Activated naive CD4-positive, alpha-beta T cell treated with anti-CD3 and anti-CD28 coated beads, Interleukin-2, amount 50 U/mL, for 72 hours (primary cell): ENCODE measurements at regions not wholly inside any gene's neighbourhood (a gene's known extent, or its start where the extent isn't known, plus 50 kb on each side); places are given as distances from the start of the nearest gene placed in this dataset.
"Not testable (repeated sequence)": the region's sequence is repeated elsewhere in the genome, so short reads cannot be mapped to it uniquely, and the experiment has no call there.

Experiments used
- ATAC-seq, 2 donors: fragments of 150-1000 bp; cut with Tn5 transposase; 2 replicates each; pipeline ENCODE4 v1.10.0; 2021; ENCODE audit warnings: mild to moderate bottlenecking in 2 of 2, moderate library complexity in 2 of 2
- DNase-seq, 2 donors: peaks; one replicate each; pipeline ENCODE4 v3.0.0; 2021 to 2022; ENCODE audit warnings: low spot score in 2 of 2
- H3K27ac Mint-ChIP-seq, 2 donors: one replicate each; pipeline ENCODE4 v1.8.0; 2022; ENCODE audit warnings: mild to moderate bottlenecking in 2 of 2, mixed read lengths in 2 of 2
- H3K36me3 Mint-ChIP-seq, 2 donors: one replicate each; pipeline ENCODE4 v1.8.0; 2022; ENCODE audit warnings: mixed read lengths in 2 of 2
- H3K9me3 Mint-ChIP-seq, 2 donors: one replicate each; pipeline ENCODE4 v1.8.0; 2022; ENCODE audit warnings: mixed read lengths in 2 of 2

- Mint-ChIP-seq H3K36me3 (peaks cover 11 to 17% of the 10 kb centered on the region in 2 donors), H3K9me3 (peaks cover 13 to 21% of the 10 kb centered on the region in 2 donors)
- not testable (repeated sequence) for ATAC-seq, H3K27ac Mint-ChIP-seq, DNase-seq
Measured at GRCh38 chr15:44870125-44870524, 86.4 kb upstream of the TERB2 start.

- no peak for DNase-seq
- H3K9me3 Mint-ChIP-seq: peaks cover 23 to 24% of the 10 kb centered on the region in 2 donors
- ATAC-seq: no peak
- H3K36me3 Mint-ChIP-seq: peaks cover 36 to 37% of the 10 kb centered on the region in 2 donors
- no peak overlapping the region for H3K27ac Mint-ChIP-seq
Measured at GRCh38 chr15:44873103-44873502, 83.4 kb upstream of the TERB2 start.

GRCh38 chr15:44879066-44879465 is 77.4 kb upstream of the TERB2 start:
- peaks cover 17 to 21% of the 10 kb centered on the region in 2 donors for H3K9me3 Mint-ChIP-seq
- DNase-seq (no peak), ATAC-seq (no peak)
- peaks cover 46 to 54% of the 10 kb centered on the region in 2 donors for H3K36me3 Mint-ChIP-seq
- H3K27ac Mint-ChIP-seq: no peak overlapping the region

- H3K9me3 Mint-ChIP-seq: peaks cover 3 to 5% of the 10 kb centered on the region in 2 donors
- peak overlapping the region in 1 of 2 donors; percentile 71 for H3K27ac Mint-ChIP-seq
- DNase-seq (peak; percentile 53 to 70), ATAC-seq (peak; percentile 94 to 99)
- H3K36me3 Mint-ChIP-seq: peaks cover 19 to 30% of the 10 kb centered on the region in 2 donors
Measured at GRCh38 chr15:44882499-44882968, 74.0 kb upstream of the TERB2 start.

- Mint-ChIP-seq H3K36me3 (peaks cover 16 to 22% of the 10 kb centered on the region in 2 donors), H3K27ac (peak overlapping the region; percentile 71 to 91), H3K9me3 (peaks cover 0 to 5% of the 10 kb centered on the region in 2 donors)
- DNase-seq (no peak), ATAC-seq (peak; percentile 14 to 15)
Measured at GRCh38 chr15:44883199-44883877, 73.1 kb upstream of the TERB2 start.

- H3K36me3 Mint-ChIP-seq, H3K9me3 Mint-ChIP-seq, DNase-seq: not testable (repeated sequence)
- ATAC-seq: peak; percentile 75 to 76
- H3K27ac Mint-ChIP-seq: peak overlapping the region in 1 of 2 donors; percentile 36
Measured at GRCh38 chr15:44898890-44899651, 57.4 kb upstream of the TERB2 start.

GRCh38 chr15:44899775-44900174 is 56.7 kb upstream of the TERB2 start:
- H3K27ac Mint-ChIP-seq: peak overlapping the region in 1 of 2 donors; percentile 36
- peak; percentile 95 to 97 for ATAC-seq
- H3K9me3 Mint-ChIP-seq, DNase-seq, H3K36me3 Mint-ChIP-seq: not testable (repeated sequence)

GRCh38 chr15:44900796-44901195 is 55.7 kb upstream of the TERB2 start:
- not testable (repeated sequence) for H3K27ac Mint-ChIP-seq, ATAC-seq, H3K36me3 Mint-ChIP-seq, H3K9me3 Mint-ChIP-seq, DNase-seq

- not testable (repeated sequence) for ATAC-seq, H3K36me3 Mint-ChIP-seq
Measured at GRCh38 chr15:44903281-44903680, 53.2 kb upstream of the TERB2 start.

GRCh38 chr15:44904651-44905340 is 51.7 kb upstream of the TERB2 start:
- H3K27ac Mint-ChIP-seq, H3K9me3 Mint-ChIP-seq: not testable (repeated sequence)

More at GRCh38 chr15:44903281-44903680, 53.2 kb upstream of the TERB2 start:
- not testable (repeated sequence) for DNase-seq, H3K27ac Mint-ChIP-seq, H3K9me3 Mint-ChIP-seq

More at GRCh38 chr15:44904651-44905340, 51.7 kb upstream of the TERB2 start:
- not testable (repeated sequence) for DNase-seq, H3K36me3 Mint-ChIP-seq, ATAC-seq
